GM23338 (cell line): ENCODE measurements at regions not wholly inside any gene's neighbourhood (a gene's known extent, or its start where the extent isn't known, plus 50 kb on each side); places are given as distances from the start of the nearest gene placed in this dataset.

Experiments
- ATAC-seq: fragments of 200-7000 bp; cut with Tn5 transposase; 3 replicates; pipeline ENCODE4 v1.9.1; 2020
- DNase-seq: peaks from one replicate; pipeline ENCODE4 v3.0.0-alpha.2; 2015; ENCODE audit warnings: low spot score
- H2AFZ ChIP-seq: fragments of 200-600 bp; sonication (generic); 2 replicates; pipeline ENCODE4 v1.8.0; 2016; ENCODE audit warnings: antibody characterized with exemption, mild to moderate bottlenecking, moderate library complexity
- H3F3A ChIP-seq: fragments of 200-600 bp; sonication (generic); replicated peaks from 2 replicates; pipeline ENCODE4 v1.8.0; 2017; ENCODE audit warnings: antibody characterized with exemption, mixed run types, low read depth
- H3K27ac ChIP-seq: fragments of 200-600 bp; sonication (generic); 2 replicates; pipeline ENCODE4 v1.6.1; 2016; ENCODE audit warnings: low read depth
- H3K27me3 ChIP-seq: fragments of 200-600 bp; sonication (generic); 2 replicates; pipeline ENCODE4 v1.8.0; 2016; ENCODE audit warnings: mild to moderate bottlenecking, mixed run types, moderate library complexity; ENCODE audit not compliant: insufficient read depth
- H3K36me3 ChIP-seq: fragments of 200-600 bp; sonication (generic); 2 replicates; pipeline ENCODE4 v1.8.0; 2016; ENCODE audit warnings: mild to moderate bottlenecking; ENCODE audit not compliant: insufficient read depth
- H3K4me1 ChIP-seq: fragments of 200-600 bp; sonication (generic); 2 replicates; pipeline ENCODE4 v1.8.0; 2016; ENCODE audit warnings: mild to moderate bottlenecking, moderate library complexity; ENCODE audit not compliant: insufficient read depth
- H3K4me2 ChIP-seq: fragments of 200-600 bp; sonication (generic); 2 replicates; pipeline ENCODE4 v1.7.1; 2017; ENCODE audit warnings: mixed run types
- H3K4me3 ChIP-seq: fragments of 200-600 bp; sonication (generic); 2 replicates; pipeline ENCODE4 v1.6.1; 2016; ENCODE audit warnings: mixed run types
- H3K79me2 ChIP-seq: fragments of 200-600 bp; sonication (generic); replicated peaks from 2 replicates; pipeline ENCODE4 v1.8.0; 2017; ENCODE audit warnings: mild to moderate bottlenecking; ENCODE audit not compliant: insufficient read depth
- H3K9me2 ChIP-seq: fragments of 200-600 bp; sonication (generic); 2 replicates; pipeline ENCODE4 v1.8.0; 2017; ENCODE audit not compliant: insufficient read depth
- H4K20me1 ChIP-seq: fragments of 200-600 bp; sonication (generic); replicated peaks from 2 replicates; pipeline ENCODE4 v1.8.0; 2017; ENCODE audit warnings: mild to moderate bottlenecking; ENCODE audit not compliant: insufficient read depth
- H3K27ac Mint-ChIP-seq: 2 replicates; pipeline ENCODE4 v1.8.0; 2020; ENCODE audit warnings: inconsistent platforms, mild to moderate bottlenecking, moderate library complexity, mixed read lengths
- H3K27me3 Mint-ChIP-seq: 3 replicates; pipeline ENCODE4 v1.8.0; 2022; ENCODE audit warnings: low read depth, mild to moderate bottlenecking, moderate library complexity, mixed read lengths, inconsistent platforms; ENCODE audit not compliant: insufficient read depth, poor library complexity
- H3K36me3 Mint-ChIP-seq: 3 replicates; pipeline ENCODE4 v1.8.0; 2021; ENCODE audit warnings: low read depth, mild to moderate bottlenecking, inconsistent platforms, moderate library complexity, mixed read lengths
- H3K4me1 Mint-ChIP-seq: 3 replicates; pipeline ENCODE4 v1.8.0; 2020; ENCODE audit warnings: mild to moderate bottlenecking, inconsistent platforms, mixed read lengths
- H3K4me3 Mint-ChIP-seq: 3 replicates; pipeline ENCODE4 v1.8.0; 2021; ENCODE audit warnings: moderate library complexity, mild to moderate bottlenecking, inconsistent platforms, mixed read lengths
- H3K9me3 Mint-ChIP-seq: 3 replicates; pipeline ENCODE4 v1.8.0; 2020; ENCODE audit warnings: moderate library complexity, mild to moderate bottlenecking, inconsistent platforms, mixed read lengths
- CREB1 ChIP-seq: fragments of 250-450 bp; sonication (Bioruptor Pico); IDR thresholded peaks from 2 replicates; pipeline ENCODE4 v1.5.0; 2020; ENCODE audit warnings: low read depth, mild to moderate bottlenecking, moderate library complexity
- EZH2 ChIP-seq: fragments of 200-600 bp; sonication (generic); IDR thresholded peaks from one replicate; pipeline ENCODE4 v1.8.0; 2017; ENCODE audit warnings: antibody characterized with exemption, mild to moderate bottlenecking, low read depth; ENCODE audit not compliant: unreplicated experiment
- JUNB ChIP-seq: IDR thresholded peaks from one replicate; pipeline ENCODE4 v1.6.1; 2016; ENCODE audit warnings: antibody characterized with exemption; ENCODE audit not compliant: unreplicated experiment
- NANOG ChIP-seq: IDR thresholded peaks from 2 replicates; pipeline ENCODE4 v1.6.1; 2016; ENCODE audit warnings: antibody characterized with exemption, borderline replicate concordance
- POLR2AphosphoS5 ChIP-seq: IDR thresholded peaks from 2 replicates; pipeline ENCODE4 v1.6.1; 2016; ENCODE audit warnings: antibody characterized with exemption, low read depth
- STAT1 ChIP-seq: IDR thresholded peaks from one replicate; pipeline ENCODE4 v1.6.1; 2016; ENCODE audit warnings: antibody characterized with exemption; ENCODE audit not compliant: unreplicated experiment
- ZNF114 ChIP-seq: fragments of 250-450 bp; sonication (Bioruptor Pico); IDR thresholded peaks from 2 replicates; pipeline ENCODE4 v1.5.0; 2020; ENCODE audit warnings: mild to moderate bottlenecking, moderate library complexity
- ZNF331 ChIP-seq: fragments of 250-450 bp; sonication (Bioruptor Pico); IDR thresholded peaks from 2 replicates; pipeline ENCODE4 v1.5.0; 2020; ENCODE audit warnings: low read depth, mild to moderate bottlenecking, moderate library complexity
- TF ChIP-seq, protein P1 (sequence below): IDR thresholded peaks from 2 replicates; pipeline ENCODE4 v1.6.1; 2016; ENCODE audit warnings: antibody characterized with exemption
- TF ChIP-seq, protein P2 (sequence below), 2 experiments: fragments of 200-600 bp in 1 of 2; sonication (generic) in 1 of 2; conservative IDR thresholded peaks; 2 replicates each; pipeline versions ENCODE4 v1.5.1 to v1.6.1; 2016 to 2017; ENCODE audit warnings: antibody characterized with exemption in 2 of 2, low read depth in 2 of 2, mild to moderate bottlenecking in 2 of 2, moderate library complexity in 1 of 2
- TF ChIP-seq, protein P3 (sequence below): IDR thresholded peaks from one replicate; pipeline ENCODE4 v1.6.1; 2018; ENCODE audit warnings: antibody characterized with exemption; ENCODE audit not compliant: unreplicated experiment

DNA sequence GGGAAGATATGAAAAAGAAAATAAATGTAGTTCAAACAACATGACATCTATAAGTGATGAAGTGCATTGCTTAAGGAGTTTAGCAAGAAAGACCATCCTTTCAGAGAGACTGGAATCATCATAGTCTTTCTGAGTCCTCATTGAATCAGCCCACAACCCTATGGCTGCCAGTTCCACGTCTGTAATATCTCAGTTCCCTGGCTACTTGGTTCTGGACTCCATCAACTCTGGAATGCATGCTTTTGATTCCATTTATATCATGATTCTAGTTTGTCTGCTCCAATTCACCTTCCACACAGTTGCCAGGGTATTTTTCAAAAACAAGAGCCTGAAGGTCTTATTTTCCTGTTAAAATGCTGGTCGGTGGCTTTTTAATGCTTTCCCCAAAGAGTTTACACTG is 126.4 kb upstream of the MDFIC start (continued):
- TF ChIP-seq EZH2 = no peak
- no peak for TF ChIP-seq JUNB
- TF ChIP-seq ZNF331 (CRISPR knock-in tag) = no peak
- no peak for TF ChIP-seq CREB1 (CRISPR knock-in tag)
- no peak for TF ChIP-seq NANOG
- TF ChIP-seq ZNF114 (CRISPR knock-in tag) = no peak
- TF ChIP-seq, protein P1, sequence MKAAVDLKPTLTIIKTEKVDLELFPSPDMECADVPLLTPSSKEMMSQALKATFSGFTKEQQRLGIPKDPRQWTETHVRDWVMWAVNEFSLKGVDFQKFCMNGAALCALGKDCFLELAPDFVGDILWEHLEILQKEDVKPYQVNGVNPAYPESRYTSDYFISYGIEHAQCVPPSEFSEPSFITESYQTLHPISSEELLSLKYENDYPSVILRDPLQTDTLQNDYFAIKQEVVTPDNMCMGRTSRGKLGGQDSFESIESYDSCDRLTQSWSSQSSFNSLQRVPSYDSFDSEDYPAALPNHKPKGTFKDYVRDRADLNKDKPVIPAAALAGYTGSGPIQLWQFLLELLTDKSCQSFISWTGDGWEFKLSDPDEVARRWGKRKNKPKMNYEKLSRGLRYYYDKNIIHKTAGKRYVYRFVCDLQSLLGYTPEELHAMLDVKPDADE = no peak
- no peak for TF ChIP-seq STAT1

DNA sequence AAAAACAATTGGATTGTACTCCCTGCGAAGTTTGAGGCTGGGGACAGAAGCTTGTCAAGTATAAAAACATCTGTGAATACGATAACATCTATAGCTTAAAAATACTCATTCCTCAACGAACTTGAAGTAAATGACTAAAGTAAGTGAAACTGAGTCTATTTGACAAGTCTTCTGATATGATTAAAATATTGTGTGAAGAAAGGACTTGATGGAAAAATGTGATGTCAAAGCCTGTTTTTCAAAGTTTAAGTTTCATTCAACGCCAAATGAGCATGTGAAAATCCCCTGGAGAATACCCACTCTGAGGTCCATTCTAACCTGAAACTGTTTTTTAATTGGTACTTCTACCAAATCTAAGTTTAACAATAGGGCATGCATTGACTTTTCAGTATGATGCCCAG is 122.3 kb upstream of the MDFIC start:
- DNase-seq (no peak), ATAC-seq (no peak)
- H3K9me2 ChIP-seq = no peaks in the 10 kb centered on the region; the same call in 1 of the 2 replicates
- H2AFZ ChIP-seq = no peak overlapping the region
- H3K36me3 ChIP-seq = no peaks in the 10 kb centered on the region
- no peaks in the 10 kb centered on the region for H3K4me1 Mint-ChIP-seq
- H3K4me1 ChIP-seq = no peaks in the 10 kb centered on the region
- no peak overlapping the region for H3K4me3 ChIP-seq
- no peak overlapping the region for H3K27ac Mint-ChIP-seq
- H3K27me3 ChIP-seq = no peaks in the 10 kb centered on the region
- no peak for TF ChIP-seq CREB1 (CRISPR knock-in tag)
- no peak for TF ChIP-seq POLR2AphosphoS5
- TF ChIP-seq ZNF331 (CRISPR knock-in tag) = no peak
- TF ChIP-seq EZH2 = no peak
- no peaks in the 10 kb centered on the region for H3K9me3 Mint-ChIP-seq
- no peaks in the 10 kb centered on the region for H3F3A ChIP-seq
- H3K36me3 Mint-ChIP-seq = no peaks in the 10 kb centered on the region
- H3K79me2 ChIP-seq = no peaks in the 10 kb centered on the region
- no peaks in the 10 kb centered on the region for H4K20me1 ChIP-seq
- no peak overlapping the region for H3K27ac ChIP-seq
- H3K27me3 Mint-ChIP-seq = no peaks in the 10 kb centered on the region
- H3K4me3 Mint-ChIP-seq = no peak overlapping the region
- H3K4me2 ChIP-seq = no peak overlapping the region

DNA sequence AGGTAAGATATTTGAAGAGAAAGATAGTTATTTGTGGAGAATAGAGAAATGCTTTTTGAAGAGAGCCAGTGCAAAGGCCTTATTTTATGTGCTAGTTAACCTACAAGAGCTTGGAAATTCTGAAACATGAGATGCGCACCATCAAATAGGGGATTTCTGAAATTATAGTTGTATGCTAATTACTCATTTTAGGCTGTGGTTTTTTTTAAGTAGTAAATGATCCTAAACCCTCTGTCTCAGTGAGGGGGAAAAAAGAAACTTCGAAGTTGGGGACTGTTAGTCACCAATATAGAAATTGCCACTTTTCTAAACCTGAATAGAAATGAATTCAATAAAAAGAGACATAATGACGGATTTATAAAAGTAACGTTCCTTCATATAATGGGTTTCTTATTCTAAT is 119.3 kb upstream of the MDFIC start:
- H3K4me3 Mint-ChIP-seq = no peak overlapping the region
- DNase-seq (no peak), ATAC-seq (no peak)
- H3K27me3 Mint-ChIP-seq = no peaks in the 10 kb centered on the region
- Histone ChIP-seq H3K27ac (no peak overlapping the region), H3K4me2 (no peak overlapping the region), H2AFZ (no peak overlapping the region), H3K27me3 (no peaks in the 10 kb centered on the region), H3K79me2 (no peaks in the 10 kb centered on the region), H3K4me3 (no peak overlapping the region), H3K36me3 (no peaks in the 10 kb centered on the region), H3K4me1 (no peaks in the 10 kb centered on the region), H4K20me1 (no peaks in the 10 kb centered on the region), H3K9me2 (peaks cover 14% of the 10 kb centered on the region; the same call in 1 of the 2 replicates), H3F3A (no peaks in the 10 kb centered on the region)
- no peaks in the 10 kb centered on the region for H3K9me3 Mint-ChIP-seq
- H3K4me1 Mint-ChIP-seq = no peaks in the 10 kb centered on the region
- no peak overlapping the region for H3K27ac Mint-ChIP-seq
- H3K36me3 Mint-ChIP-seq = no peaks in the 10 kb centered on the region
- TF ChIP-seq, protein P2, sequence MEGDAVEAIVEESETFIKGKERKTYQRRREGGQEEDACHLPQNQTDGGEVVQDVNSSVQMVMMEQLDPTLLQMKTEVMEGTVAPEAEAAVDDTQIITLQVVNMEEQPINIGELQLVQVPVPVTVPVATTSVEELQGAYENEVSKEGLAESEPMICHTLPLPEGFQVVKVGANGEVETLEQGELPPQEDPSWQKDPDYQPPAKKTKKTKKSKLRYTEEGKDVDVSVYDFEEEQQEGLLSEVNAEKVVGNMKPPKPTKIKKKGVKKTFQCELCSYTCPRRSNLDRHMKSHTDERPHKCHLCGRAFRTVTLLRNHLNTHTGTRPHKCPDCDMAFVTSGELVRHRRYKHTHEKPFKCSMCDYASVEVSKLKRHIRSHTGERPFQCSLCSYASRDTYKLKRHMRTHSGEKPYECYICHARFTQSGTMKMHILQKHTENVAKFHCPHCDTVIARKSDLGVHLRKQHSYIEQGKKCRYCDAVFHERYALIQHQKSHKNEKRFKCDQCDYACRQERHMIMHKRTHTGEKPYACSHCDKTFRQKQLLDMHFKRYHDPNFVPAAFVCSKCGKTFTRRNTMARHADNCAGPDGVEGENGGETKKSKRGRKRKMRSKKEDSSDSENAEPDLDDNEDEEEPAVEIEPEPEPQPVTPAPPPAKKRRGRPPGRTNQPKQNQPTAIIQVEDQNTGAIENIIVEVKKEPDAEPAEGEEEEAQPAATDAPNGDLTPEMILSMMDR (conservative IDR thresholded peaks at IDR 0.05; ENCODE audit: low read depth in 2 of 2) = no peak
- TF ChIP-seq ZNF331 (CRISPR knock-in tag) (no peak), ZNF114 (CRISPR knock-in tag) (no peak), STAT1 (no peak)
- TF ChIP-seq, protein P3, sequence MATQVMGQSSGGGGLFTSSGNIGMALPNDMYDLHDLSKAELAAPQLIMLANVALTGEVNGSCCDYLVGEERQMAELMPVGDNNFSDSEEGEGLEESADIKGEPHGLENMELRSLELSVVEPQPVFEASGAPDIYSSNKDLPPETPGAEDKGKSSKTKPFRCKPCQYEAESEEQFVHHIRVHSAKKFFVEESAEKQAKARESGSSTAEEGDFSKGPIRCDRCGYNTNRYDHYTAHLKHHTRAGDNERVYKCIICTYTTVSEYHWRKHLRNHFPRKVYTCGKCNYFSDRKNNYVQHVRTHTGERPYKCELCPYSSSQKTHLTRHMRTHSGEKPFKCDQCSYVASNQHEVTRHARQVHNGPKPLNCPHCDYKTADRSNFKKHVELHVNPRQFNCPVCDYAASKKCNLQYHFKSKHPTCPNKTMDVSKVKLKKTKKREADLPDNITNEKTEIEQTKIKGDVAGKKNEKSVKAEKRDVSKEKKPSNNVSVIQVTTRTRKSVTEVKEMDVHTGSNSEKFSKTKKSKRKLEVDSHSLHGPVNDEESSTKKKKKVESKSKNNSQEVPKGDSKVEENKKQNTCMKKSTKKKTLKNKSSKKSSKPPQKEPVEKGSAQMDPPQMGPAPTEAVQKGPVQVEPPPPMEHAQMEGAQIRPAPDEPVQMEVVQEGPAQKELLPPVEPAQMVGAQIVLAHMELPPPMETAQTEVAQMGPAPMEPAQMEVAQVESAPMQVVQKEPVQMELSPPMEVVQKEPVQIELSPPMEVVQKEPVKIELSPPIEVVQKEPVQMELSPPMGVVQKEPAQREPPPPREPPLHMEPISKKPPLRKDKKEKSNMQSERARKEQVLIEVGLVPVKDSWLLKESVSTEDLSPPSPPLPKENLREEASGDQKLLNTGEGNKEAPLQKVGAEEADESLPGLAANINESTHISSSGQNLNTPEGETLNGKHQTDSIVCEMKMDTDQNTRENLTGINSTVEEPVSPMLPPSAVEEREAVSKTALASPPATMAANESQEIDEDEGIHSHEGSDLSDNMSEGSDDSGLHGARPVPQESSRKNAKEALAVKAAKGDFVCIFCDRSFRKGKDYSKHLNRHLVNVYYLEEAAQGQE = no peak
- TF ChIP-seq, protein P1 = no peak
